ENCODE measurements at regions not wholly inside any gene's neighbourhood (a gene's known extent, or its start where the extent isn't known, plus 50 kb on each side); places are given as distances from the start of the nearest gene placed in this dataset.

DNA sequence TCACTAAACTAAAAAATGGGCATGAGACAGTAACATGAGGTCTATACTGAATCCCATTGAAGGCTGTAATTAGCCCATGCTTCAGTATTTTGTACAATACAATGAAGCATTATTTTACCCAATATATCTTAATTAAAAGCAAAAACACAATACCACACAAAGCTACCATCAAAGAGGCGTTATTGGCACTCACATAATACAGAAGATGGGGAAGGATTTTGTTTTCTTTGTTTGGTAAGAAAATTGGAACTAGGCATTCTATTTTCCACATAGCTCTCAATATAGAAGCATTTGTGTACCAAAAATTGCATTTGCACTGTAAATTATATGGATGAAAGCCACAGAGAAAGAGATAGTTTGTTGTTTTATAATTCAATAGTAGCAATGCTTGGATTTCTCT, 761.0 kb downstream of the EFNA5 start:
- TF ChIP-seq, protein P1, sequence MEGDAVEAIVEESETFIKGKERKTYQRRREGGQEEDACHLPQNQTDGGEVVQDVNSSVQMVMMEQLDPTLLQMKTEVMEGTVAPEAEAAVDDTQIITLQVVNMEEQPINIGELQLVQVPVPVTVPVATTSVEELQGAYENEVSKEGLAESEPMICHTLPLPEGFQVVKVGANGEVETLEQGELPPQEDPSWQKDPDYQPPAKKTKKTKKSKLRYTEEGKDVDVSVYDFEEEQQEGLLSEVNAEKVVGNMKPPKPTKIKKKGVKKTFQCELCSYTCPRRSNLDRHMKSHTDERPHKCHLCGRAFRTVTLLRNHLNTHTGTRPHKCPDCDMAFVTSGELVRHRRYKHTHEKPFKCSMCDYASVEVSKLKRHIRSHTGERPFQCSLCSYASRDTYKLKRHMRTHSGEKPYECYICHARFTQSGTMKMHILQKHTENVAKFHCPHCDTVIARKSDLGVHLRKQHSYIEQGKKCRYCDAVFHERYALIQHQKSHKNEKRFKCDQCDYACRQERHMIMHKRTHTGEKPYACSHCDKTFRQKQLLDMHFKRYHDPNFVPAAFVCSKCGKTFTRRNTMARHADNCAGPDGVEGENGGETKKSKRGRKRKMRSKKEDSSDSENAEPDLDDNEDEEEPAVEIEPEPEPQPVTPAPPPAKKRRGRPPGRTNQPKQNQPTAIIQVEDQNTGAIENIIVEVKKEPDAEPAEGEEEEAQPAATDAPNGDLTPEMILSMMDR (conservative IDR thresholded peaks at IDR 0.05; ENCODE audit: low read length), result no peak
- no peak for TF ChIP-seq EZH2phosphoT487 (IDR thresholded peaks at IDR 0.05; ENCODE audit: borderline replicate concordance, low read depth, low read length)
